ENCODE measurements at regions not wholly inside any gene's neighbourhood (a gene's known extent, or its start where the extent isn't known, plus 50 kb on each side); places are given as distances from the start of the nearest gene placed in this dataset.

- peak in 3 of 4 experiments; percentile 54 to 69 (median 69) for TF ChIP-seq CTCF (IDR thresholded peaks at IDR 0.05)
- no peak for TF ChIP-seq POLR2A (IDR thresholded peaks at IDR 0.05)
- no peak for TF ChIP-seq POLR2AphosphoS5 (IDR thresholded peaks at IDR 0.05)
These were observed 57.8 kb upstream of the RGPD5 start for GRCh38 chr2:109736177-109736827.

Data from sigmoid colon (tissue), 4 donors.